ENCODE measurements at regions not wholly inside any gene's neighbourhood (a gene's known extent, or its start where the extent isn't known, plus 50 kb on each side); places are given as distances from the start of the nearest gene placed in this dataset.

DNA sequence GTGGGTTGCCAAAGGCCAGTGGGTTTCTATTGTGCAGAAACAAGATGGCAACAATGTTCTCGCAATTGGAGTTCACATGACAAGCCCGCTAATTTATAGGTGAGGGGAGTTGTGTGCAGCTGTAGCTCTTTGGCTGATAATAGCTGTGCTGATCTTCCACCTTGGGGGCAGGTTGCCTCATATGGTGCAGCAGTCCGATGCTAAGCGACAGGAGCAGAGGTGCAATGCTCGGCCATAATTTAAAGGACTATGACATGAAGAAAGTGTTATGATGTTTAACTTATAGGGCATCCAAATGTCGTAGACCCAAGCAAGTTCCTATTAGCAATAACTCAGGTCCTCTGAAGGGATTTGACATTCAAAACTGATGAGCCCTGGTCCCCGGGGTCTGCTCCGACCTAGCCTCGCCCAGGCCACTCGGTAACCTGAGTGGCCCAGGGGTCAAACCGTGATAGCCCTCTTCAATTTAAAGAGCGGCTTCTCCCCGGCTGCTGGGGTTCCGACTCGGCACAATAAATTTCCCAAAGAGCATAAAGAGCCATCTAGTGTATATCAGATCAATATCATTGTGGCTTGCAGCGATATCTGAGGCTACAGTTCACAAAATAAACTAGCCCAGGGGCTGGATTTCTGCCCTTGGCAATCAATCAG is 724.0 kb downstream of the IRX1 start:
- no peaks in the 10 kb centered on the region; the same call in 1 of the 2 replicates for H3K27me3 Mint-ChIP-seq (ENCODE audit: low read depth)
- Histone ChIP-seq H3K27me3 (ENCODE audit: insufficient read depth, low read length) (no peaks in the 10 kb centered on the region), H4K91ac (ENCODE audit: insufficient read length, low read depth, low read length) (no peak overlapping the region)

More for the DNA sequence above, 724.0 kb downstream of the IRX1 start:
- H3K36me3 Mint-ChIP-seq (ENCODE audit: insufficient read depth in 1 of 3, low read depth in 3 of 3): no peaks in the 10 kb centered on the region; a peak in 1 of 7 replicates
- Histone ChIP-seq H3K27ac (ENCODE audit: insufficient read length, low read depth, low read length) (no peak overlapping the region), H3K18ac (ENCODE audit: insufficient read length, low read depth, low read length) (no peak overlapping the region), H2BK20ac (ENCODE audit: low read depth, low read length, poor library complexity, severe bottlenecking) (no peak overlapping the region), H3T11ph (ENCODE audit: low read length) (no peak overlapping the region), H2BK12ac (ENCODE audit: insufficient read length, low read depth, low read length) (no peak overlapping the region), H3K4me2 (ENCODE audit: insufficient read depth, insufficient read length, low read length) (no peak overlapping the region), H4K5ac (ENCODE audit: insufficient read length, low read depth, low read length) (no peak overlapping the region), H3K56ac (ENCODE audit: insufficient read length, low read depth, low read length) (no peak overlapping the region), H4K8ac (replicated peaks; ENCODE audit: insufficient read length, low read depth, low read length) (no peak overlapping the region), H3K79me1 (ENCODE audit: insufficient read depth, low read depth, low read length, poor library complexity, severe bottlenecking) (no peaks in the 10 kb centered on the region), H2BK5ac (ENCODE audit: insufficient read length, low read length) (no peak overlapping the region), H2BK120ac (ENCODE audit: low read depth, low read length, poor library complexity, severe bottlenecking) (no peak overlapping the region), H3K23me2 (ENCODE audit: insufficient read length, low read depth, low read length, poor library complexity, severe bottlenecking) (no peaks in the 10 kb centered on the region), H4K20me1 (ENCODE audit: control insufficient read depth, insufficient read depth, insufficient read length) (no peaks in the 10 kb centered on the region), H2AFZ (ENCODE audit: low read length) (no peak overlapping the region), H3K23ac (ENCODE audit: insufficient read length, low read depth, low read length) (no peak overlapping the region), H3K79me2 (ENCODE audit: insufficient read depth, low read length) (no peaks in the 10 kb centered on the region), H3K9ac (ENCODE audit: extremely low read depth, insufficient read length, low read length) (no peak overlapping the region), H3K4ac (ENCODE audit: low read depth, low read length) (no peak overlapping the region), H3K9me3 (ENCODE audit: control insufficient read depth, low read depth, low read length) (no peaks in the 10 kb centered on the region), H3K4me1 (ENCODE audit: insufficient read depth, low read length) (no peaks in the 10 kb centered on the region), H3K14ac (ENCODE audit: insufficient read depth, low read length) (no peak overlapping the region), H2AK5ac (ENCODE audit: insufficient read length, low read length) (no peak overlapping the region), H2BK15ac (ENCODE audit: low read depth, low read length) (no peak overlapping the region)
- no peak for TF ChIP-seq CTCF (conservative IDR thresholded peaks at IDR 0.05)
- DNase-seq: no peak
- no peak overlapping the region for H3K27ac Mint-ChIP-seq
- WGBS (ENCODE audit: extremely low coverage, insufficient read length, low lambda C conversion rate): no CpG with 5 or more reads among the region's 16 CpGs
- H3K4me1 Mint-ChIP-seq: no peaks in the 10 kb centered on the region
- H3K9me3 Mint-ChIP-seq: peaks cover 12 to 13% of the 10 kb centered on the region in 2 experiments; a peak in 4 of 5 replicates
- H3K4me3 Mint-ChIP-seq: no peak overlapping the region

All from H9 (cell line).